Stimulated activated naive B cell treated with anti-CD40 and anti-IgM and Interleukin-4, amounts not matched to agents 10 μg/mL and 1 μg/mL and 100 μg/mL, for 72 hours (primary cell): ENCODE measurements at regions not wholly inside any gene's neighbourhood (a gene's known extent, or its start where the extent isn't known, plus 50 kb on each side); places are given as distances from the start of the nearest gene placed in this dataset.

Source experiments
- ATAC-seq, 2 donors: fragments of 150-1000 bp; cut with Tn5 transposase; replicated peaks; 2 replicates each; pipeline ENCODE4 v1.10.0; 2021; ENCODE audit warnings: moderate library complexity in 1 of 2
- DNase-seq: peaks from one replicate; pipeline ENCODE4 v3.0.0; 2021
- H3K27ac Mint-ChIP-seq: one replicate; pipeline ENCODE4 v1.8.0; 2022; ENCODE audit warnings: mild to moderate bottlenecking, mixed read lengths
- H3K27me3 Mint-ChIP-seq, 2 donors: one replicate each; pipeline ENCODE4 v1.8.0; 2022; ENCODE audit warnings: mixed read lengths in 2 of 2
- H3K36me3 Mint-ChIP-seq, 2 donors: one replicate each; pipeline ENCODE4 v1.8.0; 2022; ENCODE audit warnings: mixed read lengths in 2 of 2, mild to moderate bottlenecking in 1 of 2
- H3K4me1 Mint-ChIP-seq, 2 donors: one replicate each; pipeline ENCODE4 v1.8.0; 2022; ENCODE audit warnings: mixed read lengths in 2 of 2, mild to moderate bottlenecking in 1 of 2
- H3K4me3 Mint-ChIP-seq, 2 donors: one replicate each; pipeline ENCODE4 v1.8.0; 2022; ENCODE audit warnings: mild to moderate bottlenecking in 2 of 2, mixed read lengths in 2 of 2, moderate library complexity in 1 of 2
- H3K9me3 Mint-ChIP-seq, 2 donors: one replicate each; pipeline ENCODE4 v1.8.0; 2022; ENCODE audit warnings: mixed read lengths in 2 of 2, mild to moderate bottlenecking in 1 of 2

- ATAC-seq, result no peak
- no peak for DNase-seq
- H3K27me3 Mint-ChIP-seq, result no peaks in the 10 kb centered on the region
- no peaks in the 10 kb centered on the region for H3K36me3 Mint-ChIP-seq
- H3K9me3 Mint-ChIP-seq, result peaks cover 2 to 8% of the 10 kb centered on the region in 2 donors
- H3K27ac Mint-ChIP-seq, result no peak overlapping the region
- no peak overlapping the region for H3K4me3 Mint-ChIP-seq
- H3K4me1 Mint-ChIP-seq, result no peaks in the 10 kb centered on the region
Observed at GRCh38 chr5:117054141-117054540, 479.5 kb upstream of the SEMA6A start.

- Mint-ChIP-seq H3K36me3 (no peaks in the 10 kb centered on the region), H3K9me3 (no peaks in the 10 kb centered on the region), H3K4me1 (no peaks in the 10 kb centered on the region), H3K27ac (no peak overlapping the region), H3K4me3 (no peak overlapping the region), H3K27me3 (no peaks in the 10 kb centered on the region)
- ATAC-seq (no peak), DNase-seq (no peak)
Observed at GRCh38 chr5:117041926-117042595, 467.4 kb upstream of the SEMA6A start.

GRCh38 chr5:117039035-117039434, 464.4 kb upstream of the SEMA6A start:
- ATAC-seq, result no peak

GRCh38 chr5:117027384-117027783, 452.8 kb upstream of the SEMA6A start:
- Mint-ChIP-seq H3K27ac (no peak overlapping the region), H3K9me3 (no peaks in the 10 kb centered on the region), H3K4me1 (no peaks in the 10 kb centered on the region), H3K36me3 (no peaks in the 10 kb centered on the region), H3K27me3 (no peaks in the 10 kb centered on the region), H3K4me3 (no peak overlapping the region)
- ATAC-seq (no peak), DNase-seq (no peak)

More at GRCh38 chr5:117039035-117039434, 464.4 kb upstream of the SEMA6A start:
- H3K4me3 Mint-ChIP-seq, result no peak overlapping the region
- no peaks in the 10 kb centered on the region for H3K9me3 Mint-ChIP-seq
- H3K27ac Mint-ChIP-seq, result no peak overlapping the region
- no peaks in the 10 kb centered on the region for H3K27me3 Mint-ChIP-seq
- DNase-seq, result no peak
- no peaks in the 10 kb centered on the region for H3K4me1 Mint-ChIP-seq
- H3K36me3 Mint-ChIP-seq, result no peaks in the 10 kb centered on the region

GRCh38 chr5:117020999-117021398, 446.4 kb upstream of the SEMA6A start:
- Mint-ChIP-seq H3K4me1 (no peaks in the 10 kb centered on the region), H3K36me3 (no peaks in the 10 kb centered on the region), H3K4me3 (no peak overlapping the region), H3K27ac (no peak overlapping the region), H3K27me3 (no peaks in the 10 kb centered on the region), H3K9me3 (no peaks in the 10 kb centered on the region)
- no peak for DNase-seq
- no peak for ATAC-seq

GRCh38 chr5:117013280-117013877, 438.8 kb upstream of the SEMA6A start:
- no peak for ATAC-seq
- no peak for DNase-seq
- Mint-ChIP-seq H3K36me3 (no peaks in the 10 kb centered on the region), H3K9me3 (peaks cover 5 to 6% of the 10 kb centered on the region in 2 donors), H3K4me3 (no peak overlapping the region), H3K4me1 (no peaks in the 10 kb centered on the region), H3K27me3 (no peaks in the 10 kb centered on the region), H3K27ac (no peak overlapping the region)

GRCh38 chr5:117010574-117010973, 436.0 kb upstream of the SEMA6A start:
- no peak overlapping the region for H3K4me3 Mint-ChIP-seq
- no peak for DNase-seq
- H3K27ac Mint-ChIP-seq, result no peak overlapping the region
- no peak for ATAC-seq
- peaks cover 10 to 11% of the 10 kb centered on the region in 2 donors for H3K9me3 Mint-ChIP-seq
- no peaks in the 10 kb centered on the region for H3K27me3 Mint-ChIP-seq
- H3K4me1 Mint-ChIP-seq, result no peaks in the 10 kb centered on the region
- no peaks in the 10 kb centered on the region for H3K36me3 Mint-ChIP-seq

- Mint-ChIP-seq H3K27me3 (no peaks in the 10 kb centered on the region), H3K9me3 (peaks cover 0 to 4% of the 10 kb centered on the region in 2 donors), H3K27ac (no peak overlapping the region), H3K4me3 (no peak overlapping the region), H3K36me3 (no peaks in the 10 kb centered on the region), H3K4me1 (no peaks in the 10 kb centered on the region)
- DNase-seq, result no peak
- no peak for ATAC-seq
Observed at GRCh38 chr5:116998024-116998423, 423.4 kb upstream of the SEMA6A start.

GRCh38 chr5:116992681-116993080, 418.1 kb upstream of the SEMA6A start:
- no peaks in the 10 kb centered on the region for H3K4me1 Mint-ChIP-seq
- H3K9me3 Mint-ChIP-seq, result peaks cover 0 to 3% of the 10 kb centered on the region in 2 donors

GRCh38 chr5:116989995-116990394, 415.4 kb upstream of the SEMA6A start:
- DNase-seq (no peak), ATAC-seq (no peak)
- H3K9me3 Mint-ChIP-seq, result no peaks in the 10 kb centered on the region
- no peaks in the 10 kb centered on the region for H3K36me3 Mint-ChIP-seq
- no peak overlapping the region for H3K27ac Mint-ChIP-seq
- H3K4me1 Mint-ChIP-seq, result no peaks in the 10 kb centered on the region
- H3K27me3 Mint-ChIP-seq, result no peaks in the 10 kb centered on the region
- no peak overlapping the region for H3K4me3 Mint-ChIP-seq

More at GRCh38 chr5:116992681-116993080, 418.1 kb upstream of the SEMA6A start:
- H3K27me3 Mint-ChIP-seq, result no peaks in the 10 kb centered on the region
- ATAC-seq (no peak), DNase-seq (no peak)
- no peak overlapping the region for H3K27ac Mint-ChIP-seq
- H3K36me3 Mint-ChIP-seq, result no peaks in the 10 kb centered on the region
- no peak overlapping the region for H3K4me3 Mint-ChIP-seq

GRCh38 chr5:116982035-116982434, 407.4 kb upstream of the SEMA6A start:
- no peak for DNase-seq
- Mint-ChIP-seq H3K9me3 (peaks cover 3 to 5% of the 10 kb centered on the region in 2 donors), H3K27ac (no peak overlapping the region), H3K4me1 (no peaks in the 10 kb centered on the region), H3K36me3 (no peaks in the 10 kb centered on the region), H3K4me3 (no peak overlapping the region), H3K27me3 (no peaks in the 10 kb centered on the region)
- ATAC-seq, result no peak

GRCh38 chr5:116980581-116980980, 406.0 kb upstream of the SEMA6A start:
- H3K27me3 Mint-ChIP-seq, result no peaks in the 10 kb centered on the region
- no peaks in the 10 kb centered on the region for H3K36me3 Mint-ChIP-seq
- DNase-seq (no peak), ATAC-seq (no peak)
- H3K4me1 Mint-ChIP-seq, result no peaks in the 10 kb centered on the region
- H3K27ac Mint-ChIP-seq, result no peak overlapping the region
- H3K9me3 Mint-ChIP-seq, result peaks cover 3 to 5% of the 10 kb centered on the region in 2 donors
- H3K4me3 Mint-ChIP-seq, result no peak overlapping the region

GRCh38 chr5:116976767-116977166, 402.1 kb upstream of the SEMA6A start:
- DNase-seq (no peak), ATAC-seq (no peak)
- H3K9me3 Mint-ChIP-seq, result peaks cover 9% of the 10 kb centered on the region in 2 donors
- H3K27me3 Mint-ChIP-seq, result no peaks in the 10 kb centered on the region
- no peak overlapping the region for H3K27ac Mint-ChIP-seq
- H3K4me1 Mint-ChIP-seq, result no peaks in the 10 kb centered on the region
- no peak overlapping the region for H3K4me3 Mint-ChIP-seq
- H3K36me3 Mint-ChIP-seq, result no peaks in the 10 kb centered on the region

GRCh38 chr5:116971131-116971530, 396.5 kb upstream of the SEMA6A start:
- Mint-ChIP-seq H3K27me3 (no peaks in the 10 kb centered on the region), H3K9me3 (peaks cover 14 to 16% of the 10 kb centered on the region in 2 donors), H3K4me3 (no peak overlapping the region), H3K36me3 (no peaks in the 10 kb centered on the region), H3K27ac (no peak overlapping the region), H3K4me1 (no peaks in the 10 kb centered on the region)
- ATAC-seq (no peak), DNase-seq (no peak)

- H3K36me3 Mint-ChIP-seq, result no peaks in the 10 kb centered on the region
- DNase-seq (no peak), ATAC-seq (no peak)
- no peaks in the 10 kb centered on the region for H3K27me3 Mint-ChIP-seq
- no peak overlapping the region for H3K4me3 Mint-ChIP-seq
- H3K9me3 Mint-ChIP-seq, result peaks cover 14 to 16% of the 10 kb centered on the region in 2 donors
- H3K4me1 Mint-ChIP-seq, result no peaks in the 10 kb centered on the region
- no peak overlapping the region for H3K27ac Mint-ChIP-seq
Observed at GRCh38 chr5:116970318-116970717, 395.7 kb upstream of the SEMA6A start.
